HCT116 (cell line): ENCODE measurements at regions not wholly inside any gene's neighbourhood (a gene's known extent, or its start where the extent isn't known, plus 50 kb on each side); places are given as distances from the start of the nearest gene placed in this dataset.

Source experiments
- JUND ChIP-seq: IDR thresholded peaks from 2 replicates; pipeline ENCODE4 v1.6.1; 2012
- TF ChIP-seq, protein P1 (sequence below), 3 experiments: fragments of 200-600 bp in 1 of 3; sonication (generic) in 1 of 3; IDR thresholded peaks in 2 of 3; conservative IDR thresholded peaks in 1 of 3; 2 replicates each; pipeline ENCODE4 v1.5.1; 2012 to 2017; ENCODE audit warnings: low read depth in 2 of 3, low read length in 2 of 3, antibody characterized with exemption in 1 of 3, borderline replicate concordance in 1 of 3, control low read depth in 1 of 3, mild to moderate bottlenecking in 1 of 3, mixed read lengths in 1 of 3, mixed run types in 1 of 3, moderate library complexity in 1 of 3; ENCODE audit not compliant: insufficient read depth in 1 of 3

DNA sequence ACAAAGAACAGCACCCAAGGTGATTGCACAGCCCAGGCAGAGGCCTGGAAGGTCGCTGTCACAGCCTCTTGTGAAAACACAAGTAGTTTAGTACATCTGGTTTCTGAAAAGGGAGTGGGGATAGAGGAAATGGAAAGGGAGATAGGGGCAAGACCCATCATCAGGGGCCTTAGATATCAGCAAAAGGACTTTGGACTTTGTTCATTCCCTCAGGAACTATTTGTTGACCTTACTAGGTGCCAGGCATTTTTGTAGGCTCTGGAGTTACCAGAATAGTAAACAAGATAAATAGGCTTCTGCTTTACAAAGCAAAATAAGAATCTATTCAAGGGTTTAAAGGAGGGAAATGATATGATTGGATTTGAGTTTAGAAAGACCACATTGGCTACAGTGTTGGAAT is 199.4 kb upstream of the CDKN3 start:
- no peak for TF ChIP-seq JUND
- TF ChIP-seq, protein P1, sequence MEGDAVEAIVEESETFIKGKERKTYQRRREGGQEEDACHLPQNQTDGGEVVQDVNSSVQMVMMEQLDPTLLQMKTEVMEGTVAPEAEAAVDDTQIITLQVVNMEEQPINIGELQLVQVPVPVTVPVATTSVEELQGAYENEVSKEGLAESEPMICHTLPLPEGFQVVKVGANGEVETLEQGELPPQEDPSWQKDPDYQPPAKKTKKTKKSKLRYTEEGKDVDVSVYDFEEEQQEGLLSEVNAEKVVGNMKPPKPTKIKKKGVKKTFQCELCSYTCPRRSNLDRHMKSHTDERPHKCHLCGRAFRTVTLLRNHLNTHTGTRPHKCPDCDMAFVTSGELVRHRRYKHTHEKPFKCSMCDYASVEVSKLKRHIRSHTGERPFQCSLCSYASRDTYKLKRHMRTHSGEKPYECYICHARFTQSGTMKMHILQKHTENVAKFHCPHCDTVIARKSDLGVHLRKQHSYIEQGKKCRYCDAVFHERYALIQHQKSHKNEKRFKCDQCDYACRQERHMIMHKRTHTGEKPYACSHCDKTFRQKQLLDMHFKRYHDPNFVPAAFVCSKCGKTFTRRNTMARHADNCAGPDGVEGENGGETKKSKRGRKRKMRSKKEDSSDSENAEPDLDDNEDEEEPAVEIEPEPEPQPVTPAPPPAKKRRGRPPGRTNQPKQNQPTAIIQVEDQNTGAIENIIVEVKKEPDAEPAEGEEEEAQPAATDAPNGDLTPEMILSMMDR (IDR thresholded peaks at IDR 0.05 in 2 of 3, conservative IDR thresholded peaks at IDR 0.05 in 1 of 3; ENCODE audit: borderline replicate concordance in 1 of 3, insufficient read depth in 1 of 3, low read depth in 2 of 3, low read length in 2 of 3), result no peak
